Esophagus (tissue), 2 donors: ENCODE measurements at regions not wholly inside any gene's neighbourhood (a gene's known extent, or its start where the extent isn't known, plus 50 kb on each side); places are given as distances from the start of the nearest gene placed in this dataset.
"Not testable (repeated sequence)": the region's sequence is repeated elsewhere in the genome, so short reads cannot be mapped to it uniquely, and the experiment has no call there.

Experiments
- H3K27ac ChIP-seq, 2 donors: one replicate each; pipeline ENCODE4 v1.5.1; 2013; ENCODE audit warnings: low read depth in 2 of 2, mild to moderate bottlenecking in 2 of 2, inconsistent platforms in 1 of 2, low read length in 1 of 2, moderate library complexity in 1 of 2
- H3K27me3 ChIP-seq, 2 donors: one replicate each; pipeline ENCODE4 v1.6.1; 2013; ENCODE audit warnings: low read length in 2 of 2, control low read depth in 1 of 2, mild to moderate bottlenecking in 1 of 2; ENCODE audit not compliant: insufficient read depth in 2 of 2, control insufficient read depth in 1 of 2
- H3K36me3 ChIP-seq, 2 donors: one replicate each; pipeline ENCODE4 v1.6.1; 2013; ENCODE audit warnings: low read length in 1 of 2; ENCODE audit not compliant: control insufficient read depth in 2 of 2, insufficient read depth in 2 of 2
- H3K4me1 ChIP-seq, 2 donors: one replicate each; pipeline ENCODE4 v1.6.1; 2013; ENCODE audit warnings: low read length in 1 of 2; ENCODE audit not compliant: control insufficient read depth in 2 of 2, insufficient read depth in 2 of 2
- H3K4me3 ChIP-seq, 2 donors: one replicate each; pipeline ENCODE4 v1.5.1; 2013; ENCODE audit warnings: low read length in 2 of 2, mild to moderate bottlenecking in 2 of 2, low read depth in 1 of 2, moderate library complexity in 1 of 2
- H3K9me3 ChIP-seq, 2 donors: one replicate each; pipeline ENCODE4 v1.6.1; 2013; ENCODE audit warnings: mild to moderate bottlenecking in 2 of 2, low read depth in 1 of 2, low read length in 1 of 2, moderate library complexity in 1 of 2; ENCODE audit not compliant: control insufficient read depth in 2 of 2, insufficient read depth in 1 of 2
- WGBS, 2 donors: extraction: QIAGEN DNeasy Blood & Tissue Kit; methylation state at CpG; one replicate each; pipeline ENCODE4 v1.1.7; 2013; 5-methylcytosine and 5-hydroxymethylcytosine counted together
- donor health status: healthy with polysubstance abuse.
- donor health status: Bipolar disorder and iron deficiency.

- Histone ChIP-seq H3K27me3 (no peaks in the 10 kb centered on the region), H3K36me3 (no peaks in the 10 kb centered on the region), H3K4me3 (no peak overlapping the region), H3K4me1 (no peaks in the 10 kb centered on the region), H3K27ac (no peak overlapping the region), H3K9me3 (no peaks in the 10 kb centered on the region)
- WGBS, 2 donors, result 30 to 38% methylated on average over 2 of the region's 2 CpGs
These were observed 79.2 kb upstream of the ABCA1 start for GRCh38 chr9:105007143-105007542.

DNA sequence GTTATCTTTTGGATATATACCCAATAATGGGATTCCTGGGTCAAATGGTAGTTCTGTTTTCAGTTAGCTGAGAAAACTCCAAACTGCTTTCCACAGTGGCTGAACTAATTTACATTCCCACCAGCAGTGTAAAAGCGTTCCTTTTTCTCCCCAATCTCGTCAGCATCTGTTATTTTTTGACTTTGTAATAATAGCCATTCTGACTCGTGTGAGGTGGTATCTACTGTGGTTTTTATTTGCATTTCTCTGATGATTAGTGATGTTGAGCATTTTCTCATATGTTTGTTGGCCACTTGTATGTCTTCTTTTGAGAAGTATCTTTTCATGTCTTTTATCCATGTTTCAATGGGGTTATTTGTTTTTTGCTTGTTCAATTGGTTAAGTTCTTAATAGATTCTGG, 82.1 kb upstream of the ABCA1 start:
- not testable (repeated sequence) for H3K27ac ChIP-seq, H3K9me3 ChIP-seq, H3K4me1 ChIP-seq, H3K4me3 ChIP-seq, H3K27me3 ChIP-seq, H3K36me3 ChIP-seq
- WGBS, 2 donors, result 78 to 81% methylated on average over 3 of the region's 3 CpGs

- no peak overlapping the region for H3K27ac ChIP-seq
- no peaks in the 10 kb centered on the region for H3K9me3 ChIP-seq
- H3K4me1 ChIP-seq, result no peaks in the 10 kb centered on the region
- no peaks in the 10 kb centered on the region for H3K36me3 ChIP-seq
- no peak overlapping the region for H3K4me3 ChIP-seq
- no peaks in the 10 kb centered on the region for H3K27me3 ChIP-seq
- WGBS, 2 donors, result 84 to 90% methylated on average over 3 of the region's 3 CpGs
These were observed 94.0 kb upstream of the ABCA1 start for GRCh38 chr9:105021917-105022316.

- not testable (repeated sequence) for H3K27me3 ChIP-seq, H3K9me3 ChIP-seq, H3K4me3 ChIP-seq, H3K27ac ChIP-seq, H3K4me1 ChIP-seq, H3K36me3 ChIP-seq
- WGBS, 2 donors, result 85 to 96% methylated on average over 5 of the region's 5 CpGs
These were observed 94.6 kb upstream of the ABCA1 start for GRCh38 chr9:105022545-105022944.

DNA sequence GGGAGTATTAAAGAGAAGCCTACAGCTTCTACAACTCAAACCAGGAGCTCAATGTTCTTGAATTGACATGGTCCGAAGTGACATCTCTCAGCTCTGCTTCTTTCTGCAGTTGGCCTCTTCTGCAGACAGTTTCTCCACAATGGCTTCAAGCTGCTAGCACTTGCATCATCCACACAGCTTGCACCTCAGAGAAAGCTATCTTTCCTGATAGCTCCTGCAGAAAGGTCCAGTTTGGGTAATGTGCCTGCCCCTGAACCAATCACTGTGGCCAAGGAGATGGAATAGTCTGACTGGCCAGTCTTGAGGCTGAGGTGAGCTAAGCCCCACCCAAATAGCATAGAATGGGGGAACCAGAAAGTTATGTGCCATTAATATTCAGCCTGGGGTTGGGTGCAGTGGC, 95.8 kb upstream of the ABCA1 start:
- no peaks in the 10 kb centered on the region for H3K36me3 ChIP-seq
- no peak overlapping the region for H3K4me3 ChIP-seq
- no peaks in the 10 kb centered on the region for H3K27me3 ChIP-seq
- H3K27ac ChIP-seq, result no peak overlapping the region
- WGBS, 2 donors, result 96% methylated on average over 1 of the region's 1 CpG
- H3K9me3 ChIP-seq, result no peaks in the 10 kb centered on the region
- no peaks in the 10 kb centered on the region for H3K4me1 ChIP-seq

- no peaks in the 10 kb centered on the region for H3K27me3 ChIP-seq
- WGBS, 2 donors, result 87 to 90% methylated on average over 7 of the region's 7 CpGs
- no peaks in the 10 kb centered on the region for H3K9me3 ChIP-seq
- H3K4me1 ChIP-seq, result no peaks in the 10 kb centered on the region
- H3K36me3 ChIP-seq, result no peaks in the 10 kb centered on the region
- H3K27ac ChIP-seq, result no peak overlapping the region
- H3K4me3 ChIP-seq, result no peak overlapping the region
These were observed 96.6 kb upstream of the ABCA1 start for GRCh38 chr9:105024529-105024928.

GRCh38 chr9:105026451-105026850, 98.5 kb upstream of the ABCA1 start:
- Histone ChIP-seq H3K4me1 (no peaks in the 10 kb centered on the region), H3K27me3 (no peaks in the 10 kb centered on the region), H3K36me3 (no peaks in the 10 kb centered on the region), H3K4me3 (no peak overlapping the region), H3K9me3 (no peaks in the 10 kb centered on the region), H3K27ac (no peak overlapping the region)
- WGBS, 2 donors, result 50 to 52% methylated on average over 1 of the region's 1 CpG

DNA sequence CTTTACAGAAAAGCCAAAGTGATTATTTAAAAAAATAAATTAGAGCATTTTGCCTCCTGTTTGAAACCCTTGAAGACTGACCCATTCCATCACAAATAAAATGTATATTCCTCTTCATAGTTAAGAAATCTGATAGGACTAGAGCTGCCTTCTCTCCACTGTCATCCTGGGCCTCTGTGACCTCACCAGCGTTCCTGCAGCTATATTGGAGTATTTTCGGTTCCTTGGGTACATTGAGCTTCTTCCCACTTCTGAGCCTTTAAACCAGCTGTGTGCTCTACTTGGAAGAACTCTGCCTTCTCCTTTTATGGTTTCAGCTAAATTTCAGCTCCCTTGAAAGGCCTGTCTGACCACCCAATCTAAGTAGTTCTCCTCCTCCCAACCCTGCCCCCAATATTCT, 99.1 kb upstream of the ABCA1 start:
- WGBS, 2 donors, result 75 to 86% methylated on average over 2 of the region's 2 CpGs

DNA sequence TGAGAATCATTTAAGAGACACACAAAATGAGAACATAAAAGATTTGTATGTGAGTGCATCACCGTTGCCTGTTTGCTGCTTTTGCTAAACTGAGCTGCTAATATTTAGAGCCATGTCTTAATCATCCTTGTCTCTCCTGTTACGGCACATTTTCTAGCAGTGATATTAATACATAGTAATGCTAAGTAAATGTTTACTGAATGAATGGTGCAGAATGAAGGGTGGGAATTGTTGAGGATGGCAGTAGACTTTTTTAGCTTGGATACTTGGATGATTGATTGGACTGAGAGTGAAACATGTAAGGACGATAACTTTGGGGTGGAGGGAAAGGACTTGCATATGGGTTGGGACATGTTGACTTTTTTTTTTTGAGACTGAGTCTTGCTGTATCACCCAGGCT, 102.3 kb upstream of the ABCA1 start:
- Histone ChIP-seq H3K27me3 (no peaks in the 10 kb centered on the region), H3K4me3 (no peak overlapping the region), H3K27ac (no peak overlapping the region), H3K9me3 (no peaks in the 10 kb centered on the region), H3K36me3 (no peaks in the 10 kb centered on the region), H3K4me1 (no peaks in the 10 kb centered on the region)
- WGBS, 2 donors, result 49 to 81% methylated on average over 3 of the region's 3 CpGs

More for the DNA sequence above, 99.1 kb upstream of the ABCA1 start:
- Histone ChIP-seq H3K27ac (no peak overlapping the region), H3K27me3 (no peaks in the 10 kb centered on the region), H3K4me3 (no peak overlapping the region), H3K36me3 (no peaks in the 10 kb centered on the region), H3K4me1 (no peaks in the 10 kb centered on the region), H3K9me3 (no peaks in the 10 kb centered on the region)

GRCh38 chr9:105037139-105037538, 109.2 kb upstream of the ABCA1 start:
- Histone ChIP-seq H3K9me3 (no peaks in the 10 kb centered on the region), H3K36me3 (no peaks in the 10 kb centered on the region), H3K4me1 (no peaks in the 10 kb centered on the region), H3K4me3 (no peak overlapping the region), H3K27me3 (no peaks in the 10 kb centered on the region), H3K27ac (no peak overlapping the region)
- 88 to 90% methylated on average over 1 of the region's 1 CpG for WGBS, 2 donors
